ENCODE measurements at regions not wholly inside any gene's neighbourhood (a gene's known extent, or its start where the extent isn't known, plus 50 kb on each side); places are given as distances from the start of the nearest gene placed in this dataset.

DNA sequence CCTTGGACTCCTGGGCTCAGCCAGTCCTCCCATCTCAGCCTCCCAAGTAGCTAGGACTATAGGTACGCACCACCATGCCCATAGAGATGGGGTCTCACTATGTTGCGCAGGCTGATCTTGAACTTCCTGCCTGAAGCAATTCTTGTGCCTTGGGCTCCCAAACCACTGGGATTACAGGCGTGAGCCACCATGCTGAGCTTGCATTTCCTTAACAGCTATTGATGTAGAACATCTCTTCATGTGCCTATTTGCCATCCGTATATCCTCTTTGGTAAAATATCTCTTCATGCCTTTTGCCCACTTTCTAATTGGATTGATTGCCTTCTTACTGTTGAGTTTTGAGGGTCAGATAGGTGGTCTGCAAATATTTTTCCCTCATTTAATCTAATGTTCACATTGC lies 208.9 kb upstream of the TLE3 start:
- POLR2A ChIA-PET (ENCODE audit: partially characterized antibody): no interaction called here
- CTCF ChIA-PET (ENCODE audit: partially characterized antibody): interaction anchor here (0.7 to 1.7 kb wide), 2 partner anchors 68 to 181 kb away, joined by 3 read pairs; no protein-coding TSS in a partner anchor
- H3K23ac ChIP-seq (ENCODE audit: insufficient read length): no peak overlapping the region
- H2AK5ac ChIP-seq (ENCODE audit: low read depth, low read length): no peak overlapping the region
- H3K27me3 ChIP-seq (replicated peaks in 1 of 4; ENCODE audit: control insufficient read depth in 3 of 4, extremely low read depth in 1 of 4, insufficient read depth in 3 of 4, low read length in 3 of 4): no peaks in the 10 kb centered on the region; a peak in 1 of 7 replicates
- H3K4me3 ChIP-seq (ENCODE audit: extremely low read depth in 1 of 4, insufficient read depth in 2 of 4, low read depth in 3 of 4, low read length in 4 of 4): no peak overlapping the region
- DNase-seq (ENCODE audit: low read depth in 1 of 2, low spot score in 2 of 2) (no peak), FAIRE-seq (no peak)
- peaks cover 0 to 3% (median 0%) of the 10 kb centered on the region in 4 experiments; a peak in 1 of 7 replicates for H3K4me1 ChIP-seq (replicated peaks in 1 of 4; ENCODE audit: control insufficient read depth in 3 of 4, insufficient read depth in 4 of 4, low read length in 3 of 4)
- TF ChIP-seq KDM5A (IDR thresholded peaks at IDR 0.05; ENCODE audit: low read length): no peak
- no peak overlapping the region for H2BK20ac ChIP-seq (ENCODE audit: low read length)
- no peak overlapping the region for H4K8ac ChIP-seq (ENCODE audit: extremely low read depth, insufficient read depth, low read length)
- no peak overlapping the region for H4K91ac ChIP-seq (replicated peaks; ENCODE audit: insufficient read length, low read length)
- H3K56ac ChIP-seq (replicated peaks; ENCODE audit: insufficient read length, low read depth, low read length): no peak overlapping the region
- H3K9me3 ChIP-seq (ENCODE audit: insufficient read depth in 2 of 2, low read depth in 1 of 2, low read length in 1 of 2): peaks cover 0 to 2% of the 10 kb centered on the region in 2 experiments; a peak in 1 of 4 replicates
- H2BK120ac ChIP-seq (replicated peaks; ENCODE audit: low read depth, low read length): no peak overlapping the region
- no peak overlapping the region for H3K9ac ChIP-seq (replicated peaks in 1 of 4; ENCODE audit: extremely low read depth in 1 of 4, low read depth in 3 of 4, low read length in 3 of 4)
- 86% methylated on average over 4 of the region's 4 CpGs; no CpG with 5 or more reads in 1 of the 2 experiments for WGBS, 2 experiments (ENCODE audit: extremely low coverage in 1 of 2, insufficient coverage in 1 of 2, insufficient read length in 1 of 2, insufficient replicate concordance in 2 of 2, low coverage in 1 of 2, low lambda C conversion rate in 2 of 2, missing lambda C conversion rate in 1 of 2)
- H4K20me1 ChIP-seq (replicated peaks in 1 of 2; ENCODE audit: control insufficient read depth in 1 of 2, insufficient read depth in 2 of 2, low read length in 2 of 2): no peaks in the 10 kb centered on the region
- H2BK12ac ChIP-seq (ENCODE audit: low read depth, low read length): no peak overlapping the region
- no peak overlapping the region for H3K4ac ChIP-seq (replicated peaks; ENCODE audit: insufficient read length, low read depth, low read length)
- H3K14ac ChIP-seq (ENCODE audit: insufficient read length): no peak overlapping the region
- no peaks in the 10 kb centered on the region for H3K79me2 ChIP-seq (ENCODE audit: control insufficient read depth in 1 of 2, insufficient read depth in 2 of 2, low read length in 2 of 2)
- H4K5ac ChIP-seq (ENCODE audit: insufficient read length, low read depth, low read length): no peak overlapping the region
- no peak overlapping the region for H3K27ac ChIP-seq (ENCODE audit: low read depth, low read length)
- H3K36me3 ChIP-seq (ENCODE audit: control insufficient read depth in 2 of 4, insufficient read depth in 4 of 4, low read length in 3 of 4): no peaks in the 10 kb centered on the region
- H3K23me2 ChIP-seq (ENCODE audit: low read depth, low read length): peaks cover 16% of the 10 kb centered on the region; the same call in 1 of the 2 replicates
- no peaks in the 10 kb centered on the region for H3K79me1 ChIP-seq (ENCODE audit: low read depth, low read length)
- no peak overlapping the region for H2BK5ac ChIP-seq (ENCODE audit: low read depth, low read length)
- no peak overlapping the region for H3K4me2 ChIP-seq (ENCODE audit: insufficient read depth in 1 of 2, low read depth in 2 of 2, low read length in 2 of 2)
- no peak overlapping the region for H2AFZ ChIP-seq (ENCODE audit: low read length)
- H3K18ac ChIP-seq (ENCODE audit: extremely low read depth, low read length): no peak overlapping the region
- no peak overlapping the region for H2BK15ac ChIP-seq (ENCODE audit: low read length)

Data from H1 (cell line).